Thyroid gland (tissue), 4 donors: ENCODE measurements at regions not wholly inside any gene's neighbourhood (a gene's known extent, or its start where the extent isn't known, plus 50 kb on each side); places are given as distances from the start of the nearest gene placed in this dataset.

Source experiments
- POLR2A ChIP-seq, 2 donors: fragments of 450-650 bp; IDR thresholded peaks; one replicate each; pipeline ENCODE4 v1.6.1; 2017; ENCODE audit warnings: antibody characterized with exemption in 2 of 2, mild to moderate bottlenecking in 2 of 2, moderate library complexity in 1 of 2
- TF ChIP-seq, protein P1 (sequence below), 6 experiments: fragments of 200-600 bp in 3 of 6; fragments of 450-650 bp in 3 of 6; sonication (generic) in 3 of 6; IDR thresholded peaks; one replicate each; pipeline ENCODE4 v1.5.1; 2016 to 2019; ENCODE audit warnings: antibody characterized with exemption in 6 of 6, mild to moderate bottlenecking in 2 of 6, inconsistent platforms in 1 of 6, moderate library complexity in 1 of 6

DNA sequence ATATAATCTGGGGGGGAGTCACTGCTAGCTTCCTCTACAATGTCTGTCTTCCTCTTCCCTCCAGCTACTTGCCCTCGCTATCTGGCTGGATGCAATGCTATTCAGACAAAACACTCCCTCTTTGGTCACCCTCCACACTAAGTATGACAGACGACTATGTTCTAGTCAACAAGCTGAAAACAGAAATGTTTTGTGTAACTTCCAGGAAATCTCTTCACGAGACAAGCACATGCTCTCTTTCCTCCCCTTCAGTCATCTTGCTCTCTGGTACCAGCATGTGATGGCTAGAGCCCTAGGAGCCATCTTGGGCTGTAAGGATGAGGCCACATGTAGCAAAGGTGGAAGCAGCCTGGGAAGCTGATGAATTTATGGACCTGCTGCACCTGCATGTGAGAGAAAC is 151.3 kb downstream of the ARRDC4 start:
- TF ChIP-seq, protein P1, sequence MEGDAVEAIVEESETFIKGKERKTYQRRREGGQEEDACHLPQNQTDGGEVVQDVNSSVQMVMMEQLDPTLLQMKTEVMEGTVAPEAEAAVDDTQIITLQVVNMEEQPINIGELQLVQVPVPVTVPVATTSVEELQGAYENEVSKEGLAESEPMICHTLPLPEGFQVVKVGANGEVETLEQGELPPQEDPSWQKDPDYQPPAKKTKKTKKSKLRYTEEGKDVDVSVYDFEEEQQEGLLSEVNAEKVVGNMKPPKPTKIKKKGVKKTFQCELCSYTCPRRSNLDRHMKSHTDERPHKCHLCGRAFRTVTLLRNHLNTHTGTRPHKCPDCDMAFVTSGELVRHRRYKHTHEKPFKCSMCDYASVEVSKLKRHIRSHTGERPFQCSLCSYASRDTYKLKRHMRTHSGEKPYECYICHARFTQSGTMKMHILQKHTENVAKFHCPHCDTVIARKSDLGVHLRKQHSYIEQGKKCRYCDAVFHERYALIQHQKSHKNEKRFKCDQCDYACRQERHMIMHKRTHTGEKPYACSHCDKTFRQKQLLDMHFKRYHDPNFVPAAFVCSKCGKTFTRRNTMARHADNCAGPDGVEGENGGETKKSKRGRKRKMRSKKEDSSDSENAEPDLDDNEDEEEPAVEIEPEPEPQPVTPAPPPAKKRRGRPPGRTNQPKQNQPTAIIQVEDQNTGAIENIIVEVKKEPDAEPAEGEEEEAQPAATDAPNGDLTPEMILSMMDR (IDR thresholded peaks at IDR 0.05) = no peak
- TF ChIP-seq POLR2A (IDR thresholded peaks at IDR 0.05) = no peak
